Panc1 (cell line): ENCODE measurements at regions not wholly inside any gene's neighbourhood (a gene's known extent, or its start where the extent isn't known, plus 50 kb on each side); places are given as distances from the start of the nearest gene placed in this dataset.

ENCODE experiments used
- ATAC-seq: fragments of 200-7000 bp; cut with Tn5 transposase; 2 replicates; pipeline ENCODE4 v1.9.1; 2020; ENCODE audit warnings: mild to moderate bottlenecking, moderate library complexity
- BruUV-seq: library from RNA; stranded (reverse); fragments of 400-500 nt; replicated peaks from 2 replicates; lab custom pipeline; 2021; lab: Mats Ljungman, UMichigan
- CTCF ChIA-PET: fragments of 300-600 bp; sonication (Branson Sonifier 250); formaldehyde crosslinking; loops from one replicate; lab custom pipeline; 2022; ENCODE audit warnings: antibody characterized with exemption; lab: Charles Lee
- POLR2A ChIA-PET: fragments of 300-600 bp; sonication (Branson Sonifier 250); formaldehyde crosslinking; loops from one replicate; lab custom pipeline; 2022; ENCODE audit warnings: antibody characterized with exemption; lab: Charles Lee
- DNase-seq: peaks from one replicate; pipeline ENCODE4 v3.0.0-alpha.2; 2010; ENCODE audit warnings: low read depth, low spot score
- H3K27ac ChIP-seq: 2 replicates; pipeline ENCODE4 v1.5.1; 2011; ENCODE audit warnings: mild to moderate bottlenecking, low read length, inconsistent platforms
- H3K27me3 ChIP-seq: fragments of 200-500 bp; sonication (Bioruptor generic); 2 replicates; pipeline ENCODE4 v1.6.0; 2014; ENCODE audit warnings: low read length, inconsistent platforms; ENCODE audit not compliant: control insufficient read depth, insufficient read depth
- H3K36me3 ChIP-seq: fragments of 200-500 bp; sonication (Bioruptor generic); 2 replicates; pipeline ENCODE4 v1.5.1; 2014; ENCODE audit warnings: inconsistent platforms, mild to moderate bottlenecking, low read length, moderate library complexity; ENCODE audit not compliant: control insufficient read depth, insufficient read depth
- H3K4me1 ChIP-seq: 2 replicates; pipeline ENCODE4 v1.5.1; 2011; ENCODE audit warnings: inconsistent platforms, mild to moderate bottlenecking, low read length, moderate library complexity; ENCODE audit not compliant: control insufficient read depth, insufficient read depth
- H3K4me3 ChIP-seq, 2 experiments: 2 replicates each; pipeline ENCODE4 v1.5.1; 2011 to 2012; ENCODE audit warnings: low read depth in 2 of 2, low read length in 2 of 2, mild to moderate bottlenecking in 2 of 2, inconsistent platforms in 1 of 2, moderate library complexity in 1 of 2
- H3K9me3 ChIP-seq: fragments of 200-500 bp; sonication (Bioruptor generic); 2 replicates; pipeline ENCODE4 v1.5.1; 2014; ENCODE audit warnings: low read depth, mild to moderate bottlenecking, inconsistent platforms, low read length, moderate library complexity; ENCODE audit not compliant: control insufficient read depth, insufficient read depth
- CTCF ChIP-seq: fragments of 450-650 bp; IDR thresholded peaks from 2 replicates; pipeline ENCODE4 v1.5.1; 2017; ENCODE audit warnings: mild to moderate bottlenecking
- POLR2AphosphoS5 ChIP-seq: IDR thresholded peaks from 2 replicates; pipeline ENCODE4 v1.6.1; 2012; ENCODE audit warnings: mild to moderate bottlenecking, low read depth, low read length, moderate library complexity
- SIN3A ChIP-seq: IDR thresholded peaks from 2 replicates; pipeline ENCODE4 v1.6.1; 2012; ENCODE audit warnings: low read depth, mild to moderate bottlenecking, low read length, moderate library complexity, borderline replicate concordance; ENCODE audit not compliant: insufficient read depth
- TCF7L2 ChIP-seq: IDR thresholded peaks from 2 replicates; pipeline ENCODE4 v1.6.1; 2011; ENCODE audit warnings: mild to moderate bottlenecking, low read depth, low read length, inconsistent platforms
- in situ Hi-C: cut with HindIII; loops from 2 replicates; pipeline ENCODE4 v1.10.0; 2016; ENCODE audit warnings: low sequenced_read_pairs, low pct_unique_long_range_greater_than_20kb
- intact Hi-C: fragments of 100-400 bp; cut with micrococcal nuclease; formaldehyde crosslinking; loops from one replicate; pipeline ENCODE4 v1.10.0; 2022; ENCODE audit not compliant: unreplicated experiment
- TF ChIP-seq, protein P1 (sequence below), 2 experiments: IDR thresholded peaks; 2 replicates each; pipeline ENCODE4 v1.6.1; 2011 to 2012; ENCODE audit warnings: low read depth in 2 of 2, control low read depth in 1 of 2, low read length in 1 of 2, mild to moderate bottlenecking in 1 of 2, moderate library complexity in 1 of 2; ENCODE audit not compliant: insufficient read depth in 1 of 2

GRCh38 chr7:98459529-98459928 lies 58.6 kb upstream of the BAIAP2L1 start:
- Histone ChIP-seq H3K9me3 (no peaks in the 10 kb centered on the region), H3K27ac (no peak overlapping the region), H3K36me3 (no peaks in the 10 kb centered on the region), H3K27me3 (0 out of 2 replicates have a peak, but pooled peaks cover 2% of the 10 kb centered on the region), H3K4me3 (no peak overlapping the region), H3K4me1 (no peaks in the 10 kb centered on the region)
- no peak for DNase-seq
- no peak for TF ChIP-seq POLR2AphosphoS5
- BruUV-seq = no TSS peak
- no peak for ATAC-seq
- ChIA-PET POLR2A (no interaction called here), CTCF (no interaction called here)
- intact Hi-C loops (no loop called here), in situ Hi-C loops (no loop called here)

- BruUV-seq = no TSS peak
- intact Hi-C loops = no loop called here
Measured at GRCh38 chr7:98458090-98458875, 57.4 kb upstream of the BAIAP2L1 start.

More at GRCh38 chr7:98458090-98458875, 57.4 kb upstream of the BAIAP2L1 start:
- H3K4me1 ChIP-seq = no peaks in the 10 kb centered on the region
- H3K36me3 ChIP-seq = no peaks in the 10 kb centered on the region
- ATAC-seq (no peak), DNase-seq (no peak)
- H3K4me3 ChIP-seq = no peak overlapping the region
- no peak for TF ChIP-seq CTCF
- no peak for TF ChIP-seq TCF7L2
- no peak for TF ChIP-seq POLR2AphosphoS5
- no peak for TF ChIP-seq SIN3A
- TF ChIP-seq, protein P1, sequence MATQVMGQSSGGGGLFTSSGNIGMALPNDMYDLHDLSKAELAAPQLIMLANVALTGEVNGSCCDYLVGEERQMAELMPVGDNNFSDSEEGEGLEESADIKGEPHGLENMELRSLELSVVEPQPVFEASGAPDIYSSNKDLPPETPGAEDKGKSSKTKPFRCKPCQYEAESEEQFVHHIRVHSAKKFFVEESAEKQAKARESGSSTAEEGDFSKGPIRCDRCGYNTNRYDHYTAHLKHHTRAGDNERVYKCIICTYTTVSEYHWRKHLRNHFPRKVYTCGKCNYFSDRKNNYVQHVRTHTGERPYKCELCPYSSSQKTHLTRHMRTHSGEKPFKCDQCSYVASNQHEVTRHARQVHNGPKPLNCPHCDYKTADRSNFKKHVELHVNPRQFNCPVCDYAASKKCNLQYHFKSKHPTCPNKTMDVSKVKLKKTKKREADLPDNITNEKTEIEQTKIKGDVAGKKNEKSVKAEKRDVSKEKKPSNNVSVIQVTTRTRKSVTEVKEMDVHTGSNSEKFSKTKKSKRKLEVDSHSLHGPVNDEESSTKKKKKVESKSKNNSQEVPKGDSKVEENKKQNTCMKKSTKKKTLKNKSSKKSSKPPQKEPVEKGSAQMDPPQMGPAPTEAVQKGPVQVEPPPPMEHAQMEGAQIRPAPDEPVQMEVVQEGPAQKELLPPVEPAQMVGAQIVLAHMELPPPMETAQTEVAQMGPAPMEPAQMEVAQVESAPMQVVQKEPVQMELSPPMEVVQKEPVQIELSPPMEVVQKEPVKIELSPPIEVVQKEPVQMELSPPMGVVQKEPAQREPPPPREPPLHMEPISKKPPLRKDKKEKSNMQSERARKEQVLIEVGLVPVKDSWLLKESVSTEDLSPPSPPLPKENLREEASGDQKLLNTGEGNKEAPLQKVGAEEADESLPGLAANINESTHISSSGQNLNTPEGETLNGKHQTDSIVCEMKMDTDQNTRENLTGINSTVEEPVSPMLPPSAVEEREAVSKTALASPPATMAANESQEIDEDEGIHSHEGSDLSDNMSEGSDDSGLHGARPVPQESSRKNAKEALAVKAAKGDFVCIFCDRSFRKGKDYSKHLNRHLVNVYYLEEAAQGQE (IDR thresholded peaks at IDR 0.05; ENCODE audit: insufficient read depth in 1 of 2, low read depth in 2 of 2, low read length in 1 of 2) = no peak
- no peaks in the 10 kb centered on the region for H3K27me3 ChIP-seq
- no peak overlapping the region for H3K27ac ChIP-seq
- in situ Hi-C loops = no loop called here
- POLR2A ChIA-PET = no interaction called here
- H3K9me3 ChIP-seq = no peaks in the 10 kb centered on the region
- CTCF ChIA-PET = interaction anchor here (0.5 kb wide), 1 partner anchor 40 kb away, joined by 4 read pairs; no protein-coding TSS in a partner anchor
